ENCODE measurements at regions not wholly inside any gene's neighbourhood (a gene's known extent, or its start where the extent isn't known, plus 50 kb on each side); places are given as distances from the start of the nearest gene placed in this dataset.

- TF ChIP-seq CTCF (IDR thresholded peaks at IDR 0.05; ENCODE audit: low read depth, low read length) (no peak), EZH2phosphoT487 (IDR thresholded peaks at IDR 0.05; ENCODE audit: low read depth) (no peak)
Measured at GRCh38 chr3:165696496-165696895, 140.7 kb downstream of the BCHE start.

All from OCI-LY3 (cell line).